GM21825 (cell line): ENCODE measurements at regions not wholly inside any gene's neighbourhood (a gene's known extent, or its start where the extent isn't known, plus 50 kb on each side); places are given as distances from the start of the nearest gene placed in this dataset.
"Not testable (repeated sequence)": the region's sequence is repeated elsewhere in the genome, so short reads cannot be mapped to it uniquely, and the experiment has no call there.

Experiments used
- ATAC-seq: cut with Tn5 transposase; IDR thresholded peaks from one replicate; pipeline ENCODE4 v1.9.1; 2021; ENCODE audit warnings: mild to moderate bottlenecking, moderate library complexity; ENCODE audit not compliant: unreplicated experiment

DNA sequence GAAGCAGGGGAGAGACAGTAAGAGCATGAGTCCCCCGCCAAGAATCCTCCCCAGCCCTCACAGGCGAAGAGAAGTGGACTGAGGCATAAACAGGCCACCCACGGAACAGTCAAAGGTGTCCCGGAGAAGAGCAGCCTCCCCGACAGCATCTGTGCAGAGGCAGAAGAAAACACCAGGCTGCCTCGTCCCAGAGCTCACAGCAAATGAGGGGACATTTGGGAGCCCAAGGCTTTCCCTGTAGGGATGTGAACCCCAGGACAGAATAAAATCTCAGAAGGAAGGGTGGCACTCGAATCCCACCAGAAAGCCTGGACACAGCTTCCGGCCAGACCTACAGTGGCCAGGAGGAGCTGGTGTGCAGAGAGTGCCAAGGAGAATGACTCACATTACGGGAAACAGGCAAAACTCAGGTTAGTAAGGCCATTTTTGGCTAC, 90.4 kb downstream of the DLL1 start:
- no peak for ATAC-seq

- no peak for ATAC-seq
Measured at GRCh38 chr6:170199716-170200115, 91.2 kb downstream of the DLL1 start.

DNA sequence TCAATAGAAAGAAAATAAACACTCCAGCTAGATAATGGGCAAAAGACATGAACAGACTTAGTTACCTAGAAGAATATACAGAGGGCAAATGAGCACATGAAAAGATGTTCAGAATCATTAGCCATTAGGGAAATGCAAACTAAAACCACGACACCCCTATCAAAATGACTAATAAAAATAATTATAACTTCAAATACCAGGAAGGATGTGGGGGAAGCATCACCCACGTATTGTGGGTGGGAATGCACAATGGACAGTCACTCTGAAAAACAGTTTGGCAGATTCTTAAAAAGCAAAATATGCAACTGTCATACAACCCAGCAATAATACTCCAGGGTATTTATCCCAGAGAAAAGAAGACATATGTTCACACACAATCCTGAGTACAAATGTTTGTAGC, 92.6 kb downstream of the DLL1 start:
- ATAC-seq = no peak

GRCh38 chr6:170193326-170193821, 97.5 kb downstream of the DLL1 start:
- no peak for ATAC-seq

DNA sequence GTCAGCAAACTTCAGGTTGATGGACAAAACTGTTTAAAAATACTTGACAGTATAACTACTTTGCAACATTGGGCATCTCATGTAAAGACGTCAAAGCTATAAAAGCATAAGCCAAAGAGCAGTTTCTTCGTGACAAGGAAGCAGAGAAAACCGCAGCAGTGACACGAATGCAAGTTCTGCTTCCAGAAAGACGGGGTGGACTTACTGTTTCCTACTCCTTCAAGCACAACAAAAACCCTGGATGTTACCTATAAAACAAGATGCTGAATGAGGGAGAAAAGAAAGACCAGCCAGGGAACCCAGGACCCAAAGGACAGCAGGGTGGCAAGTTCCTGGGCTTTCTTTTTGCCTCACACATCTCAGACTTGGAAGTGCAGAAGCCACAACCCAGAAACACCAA, 98.0 kb downstream of the DLL1 start:
- ATAC-seq = no peak

DNA sequence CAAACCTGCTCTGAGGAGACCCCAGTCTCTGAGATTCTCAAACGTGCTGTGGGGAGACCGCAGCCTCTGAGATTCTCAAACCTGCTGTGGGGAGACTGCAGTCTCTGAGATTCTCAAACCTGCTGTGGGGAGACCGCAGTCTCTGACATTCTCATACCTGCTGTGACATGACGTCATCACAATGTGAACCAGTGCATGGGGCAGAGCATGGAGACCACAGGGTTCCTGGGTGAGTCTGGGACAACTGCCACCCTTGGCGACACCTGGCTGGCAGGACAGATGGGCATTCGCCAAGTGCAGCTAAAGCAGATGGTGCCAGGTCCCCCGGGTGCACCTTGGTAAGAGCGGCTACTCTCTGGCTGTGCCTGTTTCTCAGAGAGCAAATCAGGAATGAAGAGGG, 98.8 kb downstream of the DLL1 start:
- not testable (repeated sequence) for ATAC-seq

- ATAC-seq = no peak
Measured at GRCh38 chr6:170190046-170190445, 100.8 kb downstream of the DLL1 start.

DNA sequence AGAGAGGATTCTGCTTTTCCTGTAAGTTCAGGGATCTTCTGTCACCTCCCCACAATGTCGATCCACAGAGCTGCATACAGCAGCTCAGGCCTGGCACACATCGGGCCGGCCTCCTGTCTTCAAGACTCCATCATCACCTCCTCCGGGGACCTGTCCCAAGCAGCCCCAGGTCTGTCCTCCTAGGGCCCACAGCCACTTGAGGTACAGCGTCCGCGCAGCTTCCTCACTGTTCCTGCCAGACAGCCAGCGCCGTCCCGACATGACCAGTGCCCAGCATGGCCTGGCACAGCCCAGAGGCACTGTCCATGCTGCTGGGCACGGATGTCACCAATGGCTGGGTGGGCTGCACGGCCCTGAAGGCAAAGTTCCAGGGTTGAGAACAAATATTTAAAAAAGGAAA, 101.6 kb downstream of the DLL1 start:
- no peak for ATAC-seq

GRCh38 chr6:170188571-170189001, 102.3 kb downstream of the DLL1 start:
- ATAC-seq = no peak

GRCh38 chr6:170187669-170188566, 103.0 kb downstream of the DLL1 start:
- ATAC-seq = no peak

- no peak for ATAC-seq
Measured at GRCh38 chr6:170186941-170187668, 103.8 kb downstream of the DLL1 start.

- no peak for ATAC-seq
Measured at GRCh38 chr6:170186006-170186935, 104.6 kb downstream of the DLL1 start.

GRCh38 chr6:170185175-170185978, 105.5 kb downstream of the DLL1 start:
- ATAC-seq = no peak

DNA sequence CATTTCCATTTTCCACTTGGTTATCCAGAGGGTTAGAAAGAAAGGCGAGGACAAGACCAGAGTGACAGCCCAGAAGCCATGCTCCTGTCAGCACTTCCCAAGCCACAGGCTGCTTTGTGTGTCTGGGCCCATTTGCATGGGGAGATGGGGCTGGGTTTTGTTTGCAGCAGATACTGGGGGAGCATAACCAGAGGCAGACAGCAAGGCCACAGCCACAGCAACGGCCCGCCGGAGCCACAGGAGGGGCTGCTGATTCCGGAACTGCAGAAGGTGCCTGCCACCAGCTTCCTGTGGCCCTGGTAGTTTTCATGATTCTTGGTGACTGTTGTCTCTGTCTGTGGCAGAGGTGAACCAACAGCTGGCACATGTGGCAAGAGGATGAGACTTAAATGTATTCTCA, 106.6 kb downstream of the DLL1 start:
- no peak for ATAC-seq

- no peak for ATAC-seq
Measured at GRCh38 chr6:170183521-170183920, 107.4 kb downstream of the DLL1 start.

GRCh38 chr6:170182781-170183120, 108.1 kb downstream of the DLL1 start:
- no peak for ATAC-seq

DNA sequence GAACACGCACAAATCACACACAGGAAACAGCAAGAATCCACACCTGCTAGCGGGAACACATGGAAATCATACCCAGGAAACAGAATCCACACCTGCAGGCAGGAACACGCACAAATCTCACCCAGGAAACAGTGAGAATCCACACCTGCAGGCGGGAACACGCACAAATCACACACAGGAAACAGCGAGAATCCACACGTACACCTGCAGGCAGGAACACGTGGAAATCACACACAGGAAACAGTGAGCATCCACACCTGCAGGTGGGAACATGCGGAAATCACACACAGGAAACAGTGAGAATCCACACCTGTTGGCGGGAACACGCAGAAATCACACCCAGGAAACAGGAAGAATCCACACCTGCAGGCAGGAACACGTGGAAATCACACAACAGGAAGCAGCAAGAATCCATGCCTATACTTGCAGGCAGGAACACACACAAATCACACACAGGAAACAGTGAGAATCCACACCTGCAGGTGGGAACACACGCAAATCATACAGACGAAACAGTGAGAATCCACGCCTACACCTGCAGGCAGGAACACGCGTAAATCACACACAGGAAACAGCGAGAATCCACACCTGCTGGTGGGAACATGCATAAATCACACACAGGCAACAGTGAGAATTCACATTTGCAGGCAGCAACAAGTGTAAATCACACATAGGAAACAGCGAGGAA, 108.6 kb downstream of the DLL1 start:
- ATAC-seq = no peak

DNA sequence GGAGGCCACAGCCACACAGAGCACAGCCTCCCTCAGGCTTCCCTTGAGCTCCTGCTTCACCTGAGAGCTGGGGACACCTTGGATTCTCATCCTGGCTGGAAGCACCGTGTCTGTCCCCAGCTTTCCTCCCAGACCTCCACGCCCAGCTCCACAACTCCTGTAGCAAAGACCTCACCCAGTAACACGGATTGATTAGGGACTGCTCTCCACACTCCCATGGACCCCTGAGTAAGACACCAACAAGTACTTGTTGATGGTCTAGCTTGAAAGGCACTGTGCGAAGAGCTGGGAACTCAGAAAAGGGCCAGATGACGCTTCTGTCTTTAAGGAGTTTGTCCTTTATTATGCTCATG, 109.6 kb downstream of the DLL1 start:
- no peak for ATAC-seq

DNA sequence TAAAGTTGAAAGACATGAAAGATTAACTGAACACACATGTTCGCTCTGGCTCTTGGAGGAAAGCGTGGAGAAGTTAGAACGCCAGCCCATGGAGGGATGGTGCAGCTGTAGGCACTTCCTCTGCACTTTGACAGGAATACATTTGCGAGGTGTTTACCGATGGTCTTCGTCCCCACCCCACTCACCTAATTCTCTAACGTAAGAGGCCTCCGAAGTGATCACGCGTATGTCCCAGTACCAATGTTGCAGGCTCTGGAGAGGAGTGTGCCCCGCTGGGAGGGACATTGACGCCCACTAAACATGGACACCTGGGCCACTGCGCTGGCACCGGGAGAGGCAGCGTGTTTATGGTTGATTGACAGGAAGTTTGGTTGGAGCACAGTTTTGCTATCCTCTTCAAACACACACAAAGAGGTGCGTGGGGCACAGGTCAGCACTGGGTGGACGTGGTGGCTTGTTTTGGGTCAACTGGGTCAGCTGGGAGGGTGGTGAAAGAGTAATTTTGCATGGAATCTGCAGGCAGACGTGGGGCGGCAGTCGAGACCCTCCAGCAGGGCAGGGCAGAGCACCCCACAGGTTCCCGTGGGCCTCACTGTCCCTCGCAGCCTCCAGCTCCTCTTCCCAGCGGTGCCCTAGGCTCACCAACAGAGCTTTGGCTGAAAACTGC, 110.1 kb downstream of the DLL1 start:
- ATAC-seq = no peak
